Gastrocnemius medialis (tissue), 4 donors: ENCODE measurements at regions not wholly inside any gene's neighbourhood (a gene's known extent, or its start where the extent isn't known, plus 50 kb on each side); places are given as distances from the start of the nearest gene placed in this dataset.

ENCODE experiments used
- POLR2A ChIP-seq, 2 donors: fragments of 450-650 bp; IDR thresholded peaks; one replicate each; pipeline ENCODE4 v1.6.1; 2017; ENCODE audit warnings: antibody characterized with exemption in 2 of 2, mild to moderate bottlenecking in 2 of 2, moderate library complexity in 2 of 2
- TF ChIP-seq, protein P1 (sequence below), 5 experiments: fragments of 450-650 bp in 3 of 5; fragments of 200-600 bp in 2 of 5; sonication (generic) in 2 of 5; IDR thresholded peaks in 4 of 5; conservative IDR thresholded peaks in 1 of 5; 1 replicate in 4 of 5; 2 replicates in 1 of 5; pipeline ENCODE4 v1.5.1; 2016 to 2019; ENCODE audit warnings: antibody characterized with exemption in 5 of 5, mild to moderate bottlenecking in 3 of 5, moderate library complexity in 3 of 5

DNA sequence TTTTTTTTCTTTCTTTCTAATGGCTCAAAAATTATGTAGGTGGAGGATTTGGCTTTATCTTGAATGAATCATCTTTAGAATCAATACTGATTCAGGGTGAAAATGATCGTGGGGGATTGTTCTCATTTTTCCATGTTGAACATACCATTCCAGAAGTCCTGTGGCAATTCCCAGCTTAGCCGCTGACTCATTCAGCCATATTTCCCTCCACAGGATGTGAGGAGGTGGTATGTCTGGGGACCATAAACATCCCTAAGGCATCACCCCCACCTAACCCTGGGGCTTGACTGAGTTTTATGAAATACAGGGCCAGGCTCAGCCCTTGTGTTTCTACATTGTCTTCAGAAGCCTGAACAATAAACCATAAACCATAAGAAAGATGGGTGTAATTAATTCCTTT, 92.7 kb upstream of the FN1 start:
- no peak for TF ChIP-seq POLR2A (IDR thresholded peaks at IDR 0.05)
- TF ChIP-seq, protein P1, sequence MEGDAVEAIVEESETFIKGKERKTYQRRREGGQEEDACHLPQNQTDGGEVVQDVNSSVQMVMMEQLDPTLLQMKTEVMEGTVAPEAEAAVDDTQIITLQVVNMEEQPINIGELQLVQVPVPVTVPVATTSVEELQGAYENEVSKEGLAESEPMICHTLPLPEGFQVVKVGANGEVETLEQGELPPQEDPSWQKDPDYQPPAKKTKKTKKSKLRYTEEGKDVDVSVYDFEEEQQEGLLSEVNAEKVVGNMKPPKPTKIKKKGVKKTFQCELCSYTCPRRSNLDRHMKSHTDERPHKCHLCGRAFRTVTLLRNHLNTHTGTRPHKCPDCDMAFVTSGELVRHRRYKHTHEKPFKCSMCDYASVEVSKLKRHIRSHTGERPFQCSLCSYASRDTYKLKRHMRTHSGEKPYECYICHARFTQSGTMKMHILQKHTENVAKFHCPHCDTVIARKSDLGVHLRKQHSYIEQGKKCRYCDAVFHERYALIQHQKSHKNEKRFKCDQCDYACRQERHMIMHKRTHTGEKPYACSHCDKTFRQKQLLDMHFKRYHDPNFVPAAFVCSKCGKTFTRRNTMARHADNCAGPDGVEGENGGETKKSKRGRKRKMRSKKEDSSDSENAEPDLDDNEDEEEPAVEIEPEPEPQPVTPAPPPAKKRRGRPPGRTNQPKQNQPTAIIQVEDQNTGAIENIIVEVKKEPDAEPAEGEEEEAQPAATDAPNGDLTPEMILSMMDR (IDR thresholded peaks at IDR 0.05 in 4 of 5, conservative IDR thresholded peaks at IDR 0.05 in 1 of 5), result no peak
